IPS DF 6.9 (cell line): ENCODE measurements at regions not wholly inside any gene's neighbourhood (a gene's known extent, or its start where the extent isn't known, plus 50 kb on each side); places are given as distances from the start of the nearest gene placed in this dataset.

Experiments
- DNase-seq: peaks from one replicate; pipeline ENCODE4 v3.0.0-alpha.2; 2013; ENCODE audit warnings: low read depth, low spot score
- H3K27ac ChIP-seq: one replicate; pipeline ENCODE4 v1.5.1; 2013; ENCODE audit warnings: low read length, control low read depth
- H3K27me3 ChIP-seq: 2 replicates; pipeline ENCODE4 v1.6.1; 2013; ENCODE audit warnings: mild to moderate bottlenecking, low read length; ENCODE audit not compliant: control insufficient read depth, insufficient read depth
- H3K36me3 ChIP-seq: 2 replicates; pipeline ENCODE4 v1.6.1; 2013; ENCODE audit warnings: low read length; ENCODE audit not compliant: control insufficient read depth, insufficient read depth
- H3K4me1 ChIP-seq: 2 replicates; pipeline ENCODE4 v1.6.1; 2013; ENCODE audit warnings: low read length; ENCODE audit not compliant: control insufficient read depth, insufficient read depth
- H3K4me3 ChIP-seq: 2 replicates; pipeline ENCODE4 v1.5.1; 2013; ENCODE audit warnings: mild to moderate bottlenecking, low read length
- H3K9me3 ChIP-seq: 2 replicates; pipeline ENCODE4 v1.6.1; 2013; ENCODE audit warnings: low read length, inconsistent platforms; ENCODE audit not compliant: control insufficient read depth, insufficient read depth
- WGBS: extraction: QIAGEN DNeasy Blood & Tissue Kit; methylation state at CpG from one replicate; pipeline ENCODE4 v1.1.7; 2013; ENCODE audit warnings: mixed read lengths, missing lambda C conversion rate; ENCODE audit not compliant: insufficient read length, insufficient coverage; 5-methylcytosine and 5-hydroxymethylcytosine counted together

GRCh38 chr6:159358562-159358961 is 189.4 kb downstream of the FNDC1 start:
- no peak for DNase-seq
- Histone ChIP-seq H3K36me3 (no peaks in the 10 kb centered on the region), H3K9me3 (no peaks in the 10 kb centered on the region), H3K4me3 (no peak overlapping the region), H3K27me3 (no peaks in the 10 kb centered on the region), H3K27ac (no peak overlapping the region), H3K4me1 (no peaks in the 10 kb centered on the region)
- WGBS: no CpG with 5 or more reads among the region's 4 CpGs

- Histone ChIP-seq H3K36me3 (no peaks in the 10 kb centered on the region), H3K4me1 (no peaks in the 10 kb centered on the region), H3K9me3 (no peaks in the 10 kb centered on the region), H3K27ac (no peak overlapping the region), H3K27me3 (no peaks in the 10 kb centered on the region), H3K4me3 (no peak overlapping the region)
- DNase-seq: no peak
- no CpG with 5 or more reads among the region's 7 CpGs for WGBS
Observed at GRCh38 chr6:159357211-159357915, 188.2 kb downstream of the FNDC1 start.

DNA sequence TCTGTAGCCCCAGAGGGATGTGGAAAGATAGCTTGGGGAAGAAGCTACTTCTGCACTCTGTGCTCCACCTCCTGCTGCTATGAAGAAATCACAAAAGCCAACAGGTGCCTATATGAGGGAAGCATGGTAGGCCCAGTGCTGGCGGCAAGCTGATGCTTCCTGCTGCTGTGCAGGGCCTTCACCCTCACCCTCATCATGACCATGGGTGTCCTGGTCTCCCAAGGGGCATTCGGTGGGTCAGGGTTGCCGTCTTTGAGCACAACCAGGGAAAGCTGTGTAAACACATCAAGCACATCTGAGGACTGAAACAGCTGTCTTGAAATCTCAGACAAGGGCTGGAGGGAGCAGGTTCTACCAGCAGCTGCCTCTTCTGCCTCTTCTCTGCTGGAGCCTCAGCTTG is 184.0 kb downstream of the FNDC1 start:
- no peak for DNase-seq

GRCh38 chr6:159351707-159352106 is 182.5 kb downstream of the FNDC1 start:
- H3K36me3 ChIP-seq: no peaks in the 10 kb centered on the region
- DNase-seq: no peak
- H3K9me3 ChIP-seq: no peaks in the 10 kb centered on the region
- H3K27ac ChIP-seq: no peak overlapping the region
- no peak overlapping the region for H3K4me3 ChIP-seq
- no peaks in the 10 kb centered on the region for H3K4me1 ChIP-seq
- H3K27me3 ChIP-seq: no peaks in the 10 kb centered on the region; the same call in 1 of the 2 replicates

More for the DNA sequence above, 184.0 kb downstream of the FNDC1 start:
- no peak overlapping the region for H3K27ac ChIP-seq
- H3K27me3 ChIP-seq: no peaks in the 10 kb centered on the region; the same call in 1 of the 2 replicates
- no peak overlapping the region for H3K4me3 ChIP-seq
- H3K36me3 ChIP-seq: no peaks in the 10 kb centered on the region
- no peaks in the 10 kb centered on the region for H3K4me1 ChIP-seq
- H3K9me3 ChIP-seq: no peaks in the 10 kb centered on the region
- no CpG with 5 or more reads among the region's 3 CpGs for WGBS

DNA sequence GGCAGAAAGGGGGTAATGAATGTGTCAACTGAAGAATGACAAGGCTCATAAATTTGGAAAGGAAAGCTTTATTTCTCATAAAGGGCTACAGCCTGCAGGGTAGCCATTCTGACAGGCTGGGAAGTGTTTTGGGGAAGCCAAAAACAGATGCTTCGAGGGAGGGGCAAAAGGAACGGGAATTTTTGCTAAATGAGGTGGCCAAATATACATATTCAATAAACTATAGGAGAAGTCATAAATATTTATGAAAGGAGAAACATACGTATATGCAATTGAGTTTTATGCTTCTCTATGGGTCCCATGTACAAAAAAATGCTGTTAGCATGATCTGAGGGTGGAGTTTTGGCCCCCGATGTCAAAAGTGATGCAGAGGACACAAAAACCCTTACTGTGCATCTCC is 180.7 kb downstream of the FNDC1 start:
- H3K27ac ChIP-seq: no peak overlapping the region
- H3K4me1 ChIP-seq: no peaks in the 10 kb centered on the region
- H3K9me3 ChIP-seq: no peaks in the 10 kb centered on the region
- no peaks in the 10 kb centered on the region for H3K36me3 ChIP-seq
- no CpG with 5 or more reads among the region's 4 CpGs for WGBS
- no peaks in the 10 kb centered on the region; the same call in 1 of the 2 replicates for H3K27me3 ChIP-seq
- no peak overlapping the region for H3K4me3 ChIP-seq
- no peak for DNase-seq

DNA sequence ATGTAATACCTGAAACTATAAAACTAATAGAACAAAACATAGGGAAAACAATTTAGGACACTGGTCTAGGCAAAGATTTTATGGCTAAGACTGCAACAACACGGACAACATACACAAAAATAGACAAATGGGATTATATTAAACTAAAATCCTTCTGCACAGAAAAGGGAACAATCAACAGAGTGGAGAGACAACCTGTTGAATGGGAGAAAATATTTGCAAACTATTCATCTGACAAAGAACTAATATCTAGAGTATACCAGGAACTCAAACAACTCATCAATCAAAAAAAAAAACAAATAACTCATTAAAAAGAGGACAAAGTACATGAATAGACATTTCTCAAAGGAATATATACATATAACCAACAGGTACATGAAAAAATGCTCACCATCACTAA is 174.5 kb downstream of the FNDC1 start:
- Histone ChIP-seq H3K4me3 (no peak overlapping the region), H3K36me3 (no peaks in the 10 kb centered on the region), H3K27me3 (no peaks in the 10 kb centered on the region; the same call in 1 of the 2 replicates), H3K9me3 (no peaks in the 10 kb centered on the region), H3K27ac (no peak overlapping the region), H3K4me1 (no peaks in the 10 kb centered on the region)
- no CpG with 5 or more reads among the region's 1 CpG for WGBS
- DNase-seq: no peak

DNA sequence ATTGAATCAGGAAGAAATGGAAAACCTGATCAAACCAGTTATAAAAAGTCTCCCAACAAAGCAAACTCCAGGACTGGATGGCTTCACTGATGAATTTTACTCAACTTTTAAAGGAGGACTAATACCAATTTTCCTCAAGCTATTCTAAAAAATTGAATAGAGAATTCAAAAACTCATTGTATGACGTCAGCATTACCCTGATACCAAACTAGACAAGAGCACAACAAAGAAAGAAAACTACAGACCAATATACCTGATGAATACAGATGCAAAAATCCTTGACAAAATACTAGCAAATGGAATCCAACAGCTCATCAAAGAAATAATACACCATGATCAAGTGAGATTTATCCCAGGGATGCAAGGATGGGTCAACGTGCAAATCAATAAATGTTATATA is 172.9 kb downstream of the FNDC1 start:
- H3K4me1 ChIP-seq: no peaks in the 10 kb centered on the region
- no peak overlapping the region for H3K4me3 ChIP-seq
- DNase-seq: no peak
- no peaks in the 10 kb centered on the region for H3K9me3 ChIP-seq
- no peaks in the 10 kb centered on the region for H3K36me3 ChIP-seq
- WGBS: no CpG with 5 or more reads among the region's 2 CpGs
- H3K27ac ChIP-seq: no peak overlapping the region
- no peaks in the 10 kb centered on the region for H3K27me3 ChIP-seq

DNA sequence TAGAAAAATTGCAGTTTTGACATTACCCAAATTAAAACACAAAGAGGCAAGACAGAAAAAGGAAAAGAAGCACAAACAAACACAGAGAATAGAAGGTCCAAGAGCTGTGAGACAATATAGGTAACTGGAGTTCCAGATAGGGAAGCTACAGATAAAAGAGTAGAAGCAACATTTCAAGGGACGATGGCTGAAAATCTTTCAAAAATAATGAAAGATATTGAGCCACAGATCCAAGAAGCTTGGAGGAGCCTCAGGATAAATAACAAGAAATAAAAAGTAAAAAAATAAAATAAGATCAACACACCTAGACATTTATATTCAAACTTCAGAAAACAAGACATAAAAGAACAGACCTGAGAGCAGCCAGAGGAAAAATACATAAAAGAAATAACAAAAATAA is 164.9 kb downstream of the FNDC1 start:
- WGBS: no CpG with 5 or more reads among the region's 1 CpG
- H3K4me1 ChIP-seq: no peaks in the 10 kb centered on the region
- H3K36me3 ChIP-seq: no peaks in the 10 kb centered on the region
- no peak for DNase-seq
- no peak overlapping the region for H3K27ac ChIP-seq
- no peaks in the 10 kb centered on the region; the same call in 1 of the 2 replicates for H3K9me3 ChIP-seq
- H3K4me3 ChIP-seq: no peak overlapping the region
- H3K27me3 ChIP-seq: no peaks in the 10 kb centered on the region

- H3K27ac ChIP-seq: no peak overlapping the region
- H3K36me3 ChIP-seq: no peaks in the 10 kb centered on the region
- no peak for DNase-seq
- no peak overlapping the region for H3K4me3 ChIP-seq
- H3K4me1 ChIP-seq: no peaks in the 10 kb centered on the region
- WGBS: no CpG with 5 or more reads among the region's 2 CpGs
- H3K27me3 ChIP-seq: no peaks in the 10 kb centered on the region
- no peaks in the 10 kb centered on the region; the same call in 1 of the 2 replicates for H3K9me3 ChIP-seq
Observed at GRCh38 chr6:159331451-159331850, 162.3 kb downstream of the FNDC1 start.

GRCh38 chr6:159329081-159329480 is 159.9 kb downstream of the FNDC1 start:
- H3K4me3 ChIP-seq: no peak overlapping the region
- no peaks in the 10 kb centered on the region for H3K4me1 ChIP-seq
- no CpG with 5 or more reads among the region's 4 CpGs for WGBS
- no peak overlapping the region for H3K27ac ChIP-seq
- no peaks in the 10 kb centered on the region; the same call in 1 of the 2 replicates for H3K27me3 ChIP-seq
- DNase-seq: no peak
- H3K9me3 ChIP-seq: no peaks in the 10 kb centered on the region
- H3K36me3 ChIP-seq: no peaks in the 10 kb centered on the region

DNA sequence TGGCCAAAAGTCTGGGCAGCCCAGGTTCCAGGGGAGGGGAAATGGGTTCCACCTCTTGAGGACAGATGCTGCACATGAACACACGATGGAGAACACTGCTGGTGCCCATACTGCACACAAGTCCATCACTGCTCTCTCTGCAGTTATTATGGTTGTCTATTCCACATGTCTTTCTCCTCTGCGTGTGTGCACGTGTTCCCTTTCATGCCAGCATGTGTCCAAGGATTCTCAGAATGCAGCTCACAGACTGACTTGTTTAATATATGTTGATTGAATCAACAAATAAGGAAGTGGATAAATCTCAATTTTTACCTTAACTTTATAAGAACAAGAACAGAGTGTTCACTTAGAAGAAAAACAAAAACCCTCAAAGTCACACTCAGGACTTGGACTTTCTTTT is 158.9 kb downstream of the FNDC1 start:
- no peak overlapping the region for H3K27ac ChIP-seq
- no peaks in the 10 kb centered on the region; the same call in 1 of the 2 replicates for H3K27me3 ChIP-seq
- no peak overlapping the region for H3K4me3 ChIP-seq
- no peaks in the 10 kb centered on the region for H3K36me3 ChIP-seq
- H3K4me1 ChIP-seq: no peaks in the 10 kb centered on the region
- WGBS: no CpG with 5 or more reads among the region's 3 CpGs
- H3K9me3 ChIP-seq: no peaks in the 10 kb centered on the region
- DNase-seq: no peak
